Kidney (tissue), 13 donors: ENCODE measurements at regions not wholly inside any gene's neighbourhood (a gene's known extent, or its start where the extent isn't known, plus 50 kb on each side); places are given as distances from the start of the nearest gene placed in this dataset.

ENCODE experiments used
- DNase-seq, 5 donors: peaks; one replicate each; pipeline ENCODE4 v3.0.0-alpha.2; 2013 to 2020
- FAIRE-seq: peaks from 2 replicates; lab custom pipeline; 2012; peaks lifted over from hg19 to GRCh38; lab: Jason Lieb, UNC
- H3K27ac ChIP-seq, 2 donors: one replicate each; pipeline ENCODE4 v1.7.0; 2013; ENCODE audit warnings: low read depth in 2 of 2, low read length in 2 of 2, inconsistent platforms in 1 of 2
- H3K27me3 ChIP-seq: one replicate; pipeline ENCODE4 v1.7.1; 2013; ENCODE audit warnings: low read length, inconsistent platforms; ENCODE audit not compliant: control insufficient read depth, insufficient read depth
- H3K36me3 ChIP-seq, 3 donors: one replicate each; pipeline versions ENCODE4 v1.7.0 to v1.7.1; 2013; ENCODE audit warnings: low read length in 3 of 3, control low read depth in 1 of 3, inconsistent platforms in 1 of 3; ENCODE audit not compliant: insufficient read depth in 3 of 3, control insufficient read depth in 2 of 3
- H3K4me1 ChIP-seq, 3 donors: one replicate each; pipeline versions ENCODE4 v1.7.0 to v1.7.1; 2013; ENCODE audit warnings: low read length in 3 of 3, inconsistent platforms in 1 of 3, low read depth in 1 of 3; ENCODE audit not compliant: control insufficient read depth in 2 of 3, insufficient read depth in 2 of 3
- H3K4me3 ChIP-seq, 3 donors: one replicate each; pipeline versions ENCODE4 v1.7.0 to v1.8.1; 2013; ENCODE audit warnings: low read length in 3 of 3, control low read depth in 1 of 3, inconsistent platforms in 1 of 3
- H3K9ac ChIP-seq, 3 donors: one replicate each; pipeline versions ENCODE4 v1.7.0 to v1.7.1; 2013; ENCODE audit warnings: low read length in 3 of 3, control low read depth in 1 of 3, inconsistent platforms in 1 of 3
- H3K9me3 ChIP-seq, 3 donors: one replicate each; pipeline versions ENCODE4 v1.7.0 to v1.7.1; 2013; ENCODE audit warnings: low read length in 3 of 3, control low read depth in 1 of 3, inconsistent platforms in 1 of 3; ENCODE audit not compliant: control insufficient read depth in 2 of 3, insufficient read depth in 1 of 3
- CTCF ChIP-seq: IDR thresholded peaks from 3 replicates; pipeline ENCODE4 v1.5.1; 2012; ENCODE audit warnings: mild to moderate bottlenecking, moderate library complexity, borderline replicate concordance; ENCODE audit not compliant: insufficient read depth; ENCODE audit errors: extremely low read depth
- intact Hi-C: fragments of 100-400 bp; cut with DNase I; formaldehyde crosslinking; loops from one replicate; pipeline ENCODE4 v1.11.1; 2022
- donor health status: control.
- donor health status: control.
- donor health status: control.
- donor health status: control.
- donor health status: control.
- donor health status: DM: yes; HTN: yes; CAD: no.
- donor health status: Normal renal cell carcinoma (clear cell type).

- FAIRE-seq (no peak), DNase-seq (no peak)
Observed at GRCh38 chrX:138872537-138872936, 161.0 kb upstream of the FGF13 start.

GRCh38 chrX:138871739-138872138 lies 160.2 kb upstream of the FGF13 start:
- H3K36me3 ChIP-seq, result no peaks in the 10 kb centered on the region

More at GRCh38 chrX:138872537-138872936, 161.0 kb upstream of the FGF13 start:
- TF ChIP-seq CTCF, result no peak
- no peaks in the 10 kb centered on the region for H3K27me3 ChIP-seq
- H3K9me3 ChIP-seq, result no peaks in the 10 kb centered on the region
- H3K27ac ChIP-seq, result no peak overlapping the region
- H3K9ac ChIP-seq, result no peak overlapping the region
- H3K4me3 ChIP-seq, result no peak overlapping the region
- H3K36me3 ChIP-seq, result no peaks in the 10 kb centered on the region
- intact Hi-C loops, result no loop called here
- H3K4me1 ChIP-seq, result no peaks in the 10 kb centered on the region

GRCh38 chrX:138866643-138867042 lies 155.1 kb upstream of the FGF13 start:
- FAIRE-seq (no peak), DNase-seq (no peak)
- no peaks in the 10 kb centered on the region for H3K27me3 ChIP-seq
- H3K4me3 ChIP-seq, result no peak overlapping the region
- no peaks in the 10 kb centered on the region for H3K9me3 ChIP-seq
- H3K4me1 ChIP-seq, result no peaks in the 10 kb centered on the region
- no peak for TF ChIP-seq CTCF
- H3K9ac ChIP-seq, result no peak overlapping the region
- H3K27ac ChIP-seq, result no peak overlapping the region
- no peaks in the 10 kb centered on the region for H3K36me3 ChIP-seq
- intact Hi-C loops, result no loop called here

More at GRCh38 chrX:138871739-138872138, 160.2 kb upstream of the FGF13 start:
- Histone ChIP-seq H3K9ac (no peak overlapping the region), H3K9me3 (no peaks in the 10 kb centered on the region), H3K4me3 (no peak overlapping the region), H3K27me3 (no peaks in the 10 kb centered on the region), H3K27ac (no peak overlapping the region), H3K4me1 (no peaks in the 10 kb centered on the region)
- intact Hi-C loops, result no loop called here
- FAIRE-seq, result no peak
- DNase-seq, result no peak
- no peak for TF ChIP-seq CTCF

- intact Hi-C loops, result no loop called here
- H3K9ac ChIP-seq, result no peak overlapping the region
- H3K36me3 ChIP-seq, result no peaks in the 10 kb centered on the region
- no peaks in the 10 kb centered on the region for H3K27me3 ChIP-seq
- H3K4me1 ChIP-seq, result no peaks in the 10 kb centered on the region
- no peak overlapping the region for H3K27ac ChIP-seq
- no peak for TF ChIP-seq CTCF
- FAIRE-seq, result no peak
- no peak for DNase-seq
- no peaks in the 10 kb centered on the region for H3K9me3 ChIP-seq
- no peak overlapping the region for H3K4me3 ChIP-seq
Observed at GRCh38 chrX:138865093-138865649, 153.7 kb upstream of the FGF13 start.
